ENCODE measurements at regions not wholly inside any gene's neighbourhood (a gene's known extent, or its start where the extent isn't known, plus 50 kb on each side); places are given as distances from the start of the nearest gene placed in this dataset.

GRCh38 chr7:25320791-25321190 lies 92.5 kb upstream of the NPVF start:
- Mint-ChIP-seq H3K27me3 (ENCODE audit: low read depth) (no peaks in the 10 kb centered on the region), H3K27ac (no peak overlapping the region), H3K9me3 (no peaks in the 10 kb centered on the region), H3K4me3 (ENCODE audit: low read depth) (no peak overlapping the region), H3K36me3 (ENCODE audit: low read depth) (no peaks in the 10 kb centered on the region), H3K4me1 (ENCODE audit: low read depth) (no peaks in the 10 kb centered on the region)
- DNase-seq (ENCODE audit: low spot score): no peak
- intact Hi-C loops (cut with micrococcal nuclease): no loop called here

GRCh38 chr7:25321424-25321823 lies 93.1 kb upstream of the NPVF start:
- DNase-seq (ENCODE audit: low spot score): no peak
- no peaks in the 10 kb centered on the region for H3K4me1 Mint-ChIP-seq (ENCODE audit: low read depth)
- intact Hi-C loops (cut with micrococcal nuclease): no loop called here
- no peaks in the 10 kb centered on the region for H3K9me3 Mint-ChIP-seq
- H3K36me3 Mint-ChIP-seq (ENCODE audit: low read depth): no peaks in the 10 kb centered on the region
- H3K27me3 Mint-ChIP-seq (ENCODE audit: low read depth): no peaks in the 10 kb centered on the region
- H3K4me3 Mint-ChIP-seq (ENCODE audit: low read depth): no peak overlapping the region
- H3K27ac Mint-ChIP-seq: no peak overlapping the region

- intact Hi-C loops (cut with micrococcal nuclease): no loop called here
- H3K4me1 Mint-ChIP-seq (ENCODE audit: low read depth): no peaks in the 10 kb centered on the region
- H3K27ac Mint-ChIP-seq: no peak overlapping the region
- DNase-seq (ENCODE audit: low spot score): no peak
- H3K9me3 Mint-ChIP-seq: no peaks in the 10 kb centered on the region
- H3K27me3 Mint-ChIP-seq (ENCODE audit: low read depth): no peaks in the 10 kb centered on the region
- no peaks in the 10 kb centered on the region for H3K36me3 Mint-ChIP-seq (ENCODE audit: low read depth)
- H3K4me3 Mint-ChIP-seq (ENCODE audit: low read depth): no peak overlapping the region
These were observed 94.2 kb upstream of the NPVF start for GRCh38 chr7:25322473-25322872.

GRCh38 chr7:25325186-25325757 lies 97.0 kb upstream of the NPVF start:
- DNase-seq (ENCODE audit: low spot score): no peak
- H3K27me3 Mint-ChIP-seq (ENCODE audit: low read depth): no peaks in the 10 kb centered on the region
- intact Hi-C loops (cut with micrococcal nuclease): no loop called here
- no peaks in the 10 kb centered on the region for H3K9me3 Mint-ChIP-seq
- H3K27ac Mint-ChIP-seq: no peak overlapping the region
- no peak overlapping the region for H3K4me3 Mint-ChIP-seq (ENCODE audit: low read depth)
- no peaks in the 10 kb centered on the region for H3K36me3 Mint-ChIP-seq (ENCODE audit: low read depth)
- no peaks in the 10 kb centered on the region for H3K4me1 Mint-ChIP-seq (ENCODE audit: low read depth)

- Mint-ChIP-seq H3K36me3 (ENCODE audit: low read depth) (no peaks in the 10 kb centered on the region), H3K4me1 (ENCODE audit: low read depth) (no peaks in the 10 kb centered on the region), H3K4me3 (ENCODE audit: low read depth) (no peak overlapping the region), H3K27me3 (ENCODE audit: low read depth) (no peaks in the 10 kb centered on the region), H3K9me3 (no peaks in the 10 kb centered on the region), H3K27ac (no peak overlapping the region)
- intact Hi-C loops (cut with micrococcal nuclease): no loop called here
- no peak for DNase-seq (ENCODE audit: low spot score)
These were observed 98.3 kb upstream of the NPVF start for GRCh38 chr7:25326501-25327156.

GRCh38 chr7:25329815-25330214 lies 101.5 kb upstream of the NPVF start:
- H3K27me3 Mint-ChIP-seq (ENCODE audit: low read depth): no peaks in the 10 kb centered on the region
- H3K9me3 Mint-ChIP-seq: no peaks in the 10 kb centered on the region
- H3K4me1 Mint-ChIP-seq (ENCODE audit: low read depth): no peaks in the 10 kb centered on the region
- no peaks in the 10 kb centered on the region for H3K36me3 Mint-ChIP-seq (ENCODE audit: low read depth)
- H3K27ac Mint-ChIP-seq: no peak overlapping the region
- intact Hi-C loops (cut with micrococcal nuclease): no loop called here
- H3K4me3 Mint-ChIP-seq (ENCODE audit: low read depth): no peak overlapping the region
- DNase-seq (ENCODE audit: low spot score): no peak

GRCh38 chr7:25333296-25333928 lies 105.1 kb upstream of the NPVF start:
- H3K4me3 Mint-ChIP-seq (ENCODE audit: low read depth): no peak overlapping the region
- H3K4me1 Mint-ChIP-seq (ENCODE audit: low read depth): no peaks in the 10 kb centered on the region
- intact Hi-C loops (cut with micrococcal nuclease): no loop called here
- H3K27me3 Mint-ChIP-seq (ENCODE audit: low read depth): no peaks in the 10 kb centered on the region
- DNase-seq (ENCODE audit: low spot score): no peak
- no peak overlapping the region for H3K27ac Mint-ChIP-seq
- H3K9me3 Mint-ChIP-seq: no peaks in the 10 kb centered on the region
- H3K36me3 Mint-ChIP-seq (ENCODE audit: low read depth): no peaks in the 10 kb centered on the region

GRCh38 chr7:25347360-25348066 lies 119.2 kb upstream of the NPVF start:
- intact Hi-C loops (cut with micrococcal nuclease): no loop called here
- no peaks in the 10 kb centered on the region for H3K36me3 Mint-ChIP-seq (ENCODE audit: low read depth)
- H3K27me3 Mint-ChIP-seq (ENCODE audit: low read depth): peaks cover 2% of the 10 kb centered on the region
- no peaks in the 10 kb centered on the region for H3K4me1 Mint-ChIP-seq (ENCODE audit: low read depth)
- H3K9me3 Mint-ChIP-seq: no peaks in the 10 kb centered on the region
- no peak for DNase-seq (ENCODE audit: low spot score)
- H3K4me3 Mint-ChIP-seq (ENCODE audit: low read depth): no peak overlapping the region
- H3K27ac Mint-ChIP-seq: no peak overlapping the region

GRCh38 chr7:25348104-25348503 lies 119.8 kb upstream of the NPVF start:
- intact Hi-C loops (cut with micrococcal nuclease): no loop called here
- Mint-ChIP-seq H3K4me3 (ENCODE audit: low read depth) (no peak overlapping the region), H3K27me3 (ENCODE audit: low read depth) (peaks cover 2% of the 10 kb centered on the region), H3K4me1 (ENCODE audit: low read depth) (no peaks in the 10 kb centered on the region), H3K9me3 (no peaks in the 10 kb centered on the region), H3K36me3 (ENCODE audit: low read depth) (no peaks in the 10 kb centered on the region), H3K27ac (no peak overlapping the region)
- DNase-seq (ENCODE audit: low spot score): no peak

- DNase-seq (ENCODE audit: low spot score): no peak
- peaks cover 2% of the 10 kb centered on the region for H3K27me3 Mint-ChIP-seq (ENCODE audit: low read depth)
- no peaks in the 10 kb centered on the region for H3K36me3 Mint-ChIP-seq (ENCODE audit: low read depth)
- H3K27ac Mint-ChIP-seq: no peak overlapping the region
- H3K4me3 Mint-ChIP-seq (ENCODE audit: low read depth): no peak overlapping the region
- no peaks in the 10 kb centered on the region for H3K9me3 Mint-ChIP-seq
- no peaks in the 10 kb centered on the region for H3K4me1 Mint-ChIP-seq (ENCODE audit: low read depth)
- intact Hi-C loops (cut with micrococcal nuclease): no loop called here
These were observed 121.2 kb upstream of the NPVF start for GRCh38 chr7:25349283-25350017.

- Mint-ChIP-seq H3K4me3 (ENCODE audit: low read depth) (no peak overlapping the region), H3K4me1 (ENCODE audit: low read depth) (no peaks in the 10 kb centered on the region), H3K9me3 (no peaks in the 10 kb centered on the region), H3K27ac (no peak overlapping the region), H3K27me3 (ENCODE audit: low read depth) (peaks cover 2% of the 10 kb centered on the region), H3K36me3 (ENCODE audit: low read depth) (no peaks in the 10 kb centered on the region)
- no peak for DNase-seq (ENCODE audit: low spot score)
- intact Hi-C loops (cut with micrococcal nuclease): no loop called here
These were observed 121.8 kb upstream of the NPVF start for GRCh38 chr7:25350041-25350440.

GRCh38 chr7:25351761-25352160 lies 123.5 kb upstream of the NPVF start:
- H3K36me3 Mint-ChIP-seq (ENCODE audit: low read depth): no peaks in the 10 kb centered on the region
- intact Hi-C loops (cut with micrococcal nuclease): no loop called here
- no peak overlapping the region for H3K27ac Mint-ChIP-seq
- peaks cover 2% of the 10 kb centered on the region for H3K27me3 Mint-ChIP-seq (ENCODE audit: low read depth)
- H3K4me3 Mint-ChIP-seq (ENCODE audit: low read depth): no peak overlapping the region
- no peaks in the 10 kb centered on the region for H3K9me3 Mint-ChIP-seq
- DNase-seq (ENCODE audit: low spot score): no peak
- H3K4me1 Mint-ChIP-seq (ENCODE audit: low read depth): no peaks in the 10 kb centered on the region

Data from activated T-helper 2 cell treated with anti-CD3 and anti-CD28 coated beads, Interferon-gamma antibody, Interleukin-2, Interleukin-4, amounts not matched to agents 10 μg/mL and 5 μg/mL and 100 μg/mL, durations not matched to agents 14 hours and 24 hours and 36 hours (primary cell).